ENCODE measurements at regions not wholly inside any gene's neighbourhood (a gene's known extent, or its start where the extent isn't known, plus 50 kb on each side); places are given as distances from the start of the nearest gene placed in this dataset.

DNA sequence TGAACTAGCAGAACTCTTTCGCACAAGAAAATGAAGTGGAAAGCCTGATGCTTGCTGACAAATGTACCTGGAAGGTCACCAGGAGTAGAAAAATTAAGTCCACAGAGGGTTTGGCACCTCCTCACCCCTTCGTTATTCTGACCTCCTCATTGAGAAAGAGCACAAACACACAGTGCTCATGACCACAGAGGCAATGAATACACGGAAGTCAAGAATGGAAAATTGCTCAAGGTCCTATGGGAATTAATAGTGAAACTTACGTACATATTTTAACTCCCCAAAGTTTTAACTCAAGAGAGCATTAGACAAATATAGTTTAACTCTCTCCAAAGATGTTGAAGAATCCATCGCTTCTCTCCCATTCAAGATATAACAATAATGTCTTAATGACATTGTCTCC lies 83.6 kb upstream of the CAMK2D start:
- in situ Hi-C loops (cut with MboI): no loop called here
- DNase-seq (ENCODE audit: low read depth, low spot score): no peak
- no peaks in the 10 kb centered on the region for H4K20me1 ChIP-seq (ENCODE audit: control insufficient read depth, insufficient read depth)
- ChIA-PET CTCF (interaction anchor here (2.0 kb wide), 1 partner anchor 20 kb away, joined by 5 read pairs; no protein-coding TSS in a partner anchor), SMC1A (ENCODE audit: uncharacterized antibody, unreplicated experiment) (interaction anchor here (1.4 kb wide), 1 partner anchor 8 kb away, joined by 6 read pairs; no protein-coding TSS in a partner anchor), POLR2A (no interaction called here), RAD21 (ENCODE audit: unreplicated experiment) (interaction anchor here (2.1 kb wide), 1 partner anchor 8 kb away, joined by 5 read pairs; no protein-coding TSS in a partner anchor)
- H3K4me2 ChIP-seq (ENCODE audit: control insufficient read depth, insufficient read depth): no peak overlapping the region
- ATAC-seq: no peak
- WGBS (ENCODE audit: insufficient coverage, insufficient replicate concordance, low lambda C conversion rate, missing lambda C conversion rate): 45% methylated on average over 5 of the region's 5 CpGs
- FAIRE-seq: no peak
- H3K27ac ChIP-seq (ENCODE audit: control insufficient read depth, insufficient read depth): no peak overlapping the region
- intact Hi-C loops (cut with micrococcal nuclease; ENCODE audit: unreplicated experiment): no loop called here
- no peak overlapping the region for H2AFZ ChIP-seq (ENCODE audit: control insufficient read depth, low read depth, low read length)
- no peak for TF ChIP-seq STAT1 (conservative IDR thresholded peaks at IDR 0.05)
- TF ChIP-seq IRF4 (IDR thresholded peaks at IDR 0.05; ENCODE audit: low read depth, low read length): no peak
- TF ChIP-seq, protein P1, sequence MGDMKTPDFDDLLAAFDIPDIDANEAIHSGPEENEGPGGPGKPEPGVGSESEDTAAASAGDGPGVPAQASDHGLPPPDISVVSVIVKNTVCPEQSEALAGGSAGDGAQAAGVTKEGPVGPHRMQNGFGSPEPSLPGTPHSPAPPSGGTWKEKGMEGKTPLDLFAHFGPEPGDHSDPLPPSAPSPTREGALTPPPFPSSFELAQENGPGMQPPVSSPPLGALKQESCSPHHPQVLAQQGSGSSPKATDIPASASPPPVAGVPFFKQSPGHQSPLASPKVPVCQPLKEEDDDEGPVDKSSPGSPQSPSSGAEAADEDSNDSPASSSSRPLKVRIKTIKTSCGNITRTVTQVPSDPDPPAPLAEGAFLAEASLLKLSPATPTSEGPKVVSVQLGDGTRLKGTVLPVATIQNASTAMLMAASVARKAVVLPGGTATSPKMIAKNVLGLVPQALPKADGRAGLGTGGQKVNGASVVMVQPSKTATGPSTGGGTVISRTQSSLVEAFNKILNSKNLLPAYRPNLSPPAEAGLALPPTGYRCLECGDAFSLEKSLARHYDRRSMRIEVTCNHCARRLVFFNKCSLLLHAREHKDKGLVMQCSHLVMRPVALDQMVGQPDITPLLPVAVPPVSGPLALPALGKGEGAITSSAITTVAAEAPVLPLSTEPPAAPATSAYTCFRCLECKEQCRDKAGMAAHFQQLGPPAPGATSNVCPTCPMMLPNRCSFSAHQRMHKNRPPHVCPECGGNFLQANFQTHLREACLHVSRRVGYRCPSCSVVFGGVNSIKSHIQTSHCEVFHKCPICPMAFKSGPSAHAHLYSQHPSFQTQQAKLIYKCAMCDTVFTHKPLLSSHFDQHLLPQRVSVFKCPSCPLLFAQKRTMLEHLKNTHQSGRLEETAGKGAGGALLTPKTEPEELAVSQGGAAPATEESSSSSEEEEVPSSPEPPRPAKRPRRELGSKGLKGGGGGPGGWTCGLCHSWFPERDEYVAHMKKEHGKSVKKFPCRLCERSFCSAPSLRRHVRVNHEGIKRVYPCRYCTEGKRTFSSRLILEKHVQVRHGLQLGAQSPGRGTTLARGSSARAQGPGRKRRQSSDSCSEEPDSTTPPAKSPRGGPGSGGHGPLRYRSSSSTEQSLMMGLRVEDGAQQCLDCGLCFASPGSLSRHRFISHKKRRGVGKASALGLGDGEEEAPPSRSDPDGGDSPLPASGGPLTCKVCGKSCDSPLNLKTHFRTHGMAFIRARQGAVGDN (IDR thresholded peaks at IDR 0.05): no peak
- TF ChIP-seq SUPT20H (IDR thresholded peaks at IDR 0.05; ENCODE audit: borderline replicate concordance, control insufficient read depth, low read depth, low read length): no peak
- no peak for TF ChIP-seq RFX5 (IDR thresholded peaks at IDR 0.05; ENCODE audit: low read depth, low read length)
- no peak for TF ChIP-seq ZBED1 (IDR thresholded peaks at IDR 0.05; ENCODE audit: borderline replicate concordance)
- no peak for TF ChIP-seq ZNF207 (IDR thresholded peaks at IDR 0.05; ENCODE audit: borderline replicate concordance)
- TF ChIP-seq CEBPB (IDR thresholded peaks at IDR 0.05; ENCODE audit: borderline replicate concordance in 1 of 2, low read depth in 2 of 2, low read length in 2 of 2): no peak
- no peak for TF ChIP-seq SREBF1 (IDR thresholded peaks at IDR 0.05; ENCODE audit: low read length)
- TF ChIP-seq, protein P2, sequence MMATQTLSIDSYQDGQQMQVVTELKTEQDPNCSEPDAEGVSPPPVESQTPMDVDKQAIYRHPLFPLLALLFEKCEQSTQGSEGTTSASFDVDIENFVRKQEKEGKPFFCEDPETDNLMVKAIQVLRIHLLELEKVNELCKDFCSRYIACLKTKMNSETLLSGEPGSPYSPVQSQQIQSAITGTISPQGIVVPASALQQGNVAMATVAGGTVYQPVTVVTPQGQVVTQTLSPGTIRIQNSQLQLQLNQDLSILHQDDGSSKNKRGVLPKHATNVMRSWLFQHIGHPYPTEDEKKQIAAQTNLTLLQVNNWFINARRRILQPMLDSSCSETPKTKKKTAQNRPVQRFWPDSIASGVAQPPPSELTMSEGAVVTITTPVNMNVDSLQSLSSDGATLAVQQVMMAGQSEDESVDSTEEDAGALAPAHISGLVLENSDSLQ (IDR thresholded peaks at IDR 0.05): no peak
- TF ChIP-seq, protein P3, sequence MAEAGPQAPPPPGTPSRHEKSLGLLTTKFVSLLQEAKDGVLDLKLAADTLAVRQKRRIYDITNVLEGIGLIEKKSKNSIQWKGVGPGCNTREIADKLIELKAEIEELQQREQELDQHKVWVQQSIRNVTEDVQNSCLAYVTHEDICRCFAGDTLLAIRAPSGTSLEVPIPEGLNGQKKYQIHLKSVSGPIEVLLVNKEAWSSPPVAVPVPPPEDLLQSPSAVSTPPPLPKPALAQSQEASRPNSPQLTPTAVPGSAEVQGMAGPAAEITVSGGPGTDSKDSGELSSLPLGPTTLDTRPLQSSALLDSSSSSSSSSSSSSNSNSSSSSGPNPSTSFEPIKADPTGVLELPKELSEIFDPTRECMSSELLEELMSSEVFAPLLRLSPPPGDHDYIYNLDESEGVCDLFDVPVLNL (IDR thresholded peaks at IDR 0.05; ENCODE audit: low read depth, low read length): no peak
- TF ChIP-seq ZZZ3 (IDR thresholded peaks at IDR 0.05; ENCODE audit: control insufficient read depth, insufficient read length, low read depth): no peak
- TF ChIP-seq, protein P4, sequence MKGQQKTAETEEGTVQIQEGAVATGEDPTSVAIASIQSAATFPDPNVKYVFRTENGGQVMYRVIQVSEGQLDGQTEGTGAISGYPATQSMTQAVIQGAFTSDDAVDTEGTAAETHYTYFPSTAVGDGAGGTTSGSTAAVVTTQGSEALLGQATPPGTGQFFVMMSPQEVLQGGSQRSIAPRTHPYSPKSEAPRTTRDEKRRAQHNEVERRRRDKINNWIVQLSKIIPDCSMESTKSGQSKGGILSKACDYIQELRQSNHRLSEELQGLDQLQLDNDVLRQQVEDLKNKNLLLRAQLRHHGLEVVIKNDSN (IDR thresholded peaks at IDR 0.05; ENCODE audit: borderline replicate concordance, extremely low read length, insufficient read depth, low read depth, low read length): no peak
- TF ChIP-seq ZNF217 (IDR thresholded peaks at IDR 0.05): no peak
- TF ChIP-seq RAD51 (IDR thresholded peaks at IDR 0.05): no peak
- TF ChIP-seq, protein P5, sequence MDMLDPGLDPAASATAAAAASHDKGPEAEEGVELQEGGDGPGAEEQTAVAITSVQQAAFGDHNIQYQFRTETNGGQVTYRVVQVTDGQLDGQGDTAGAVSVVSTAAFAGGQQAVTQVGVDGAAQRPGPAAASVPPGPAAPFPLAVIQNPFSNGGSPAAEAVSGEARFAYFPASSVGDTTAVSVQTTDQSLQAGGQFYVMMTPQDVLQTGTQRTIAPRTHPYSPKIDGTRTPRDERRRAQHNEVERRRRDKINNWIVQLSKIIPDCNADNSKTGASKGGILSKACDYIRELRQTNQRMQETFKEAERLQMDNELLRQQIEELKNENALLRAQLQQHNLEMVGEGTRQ (IDR thresholded peaks at IDR 0.05; ENCODE audit: borderline replicate concordance, low read depth, low read length): no peak
- no TSS peak for BruUV-seq (replicated peaks)
- H3K9ac ChIP-seq (ENCODE audit: control insufficient read depth, insufficient read depth, low read length): no peak overlapping the region
- H3K9me3 ChIP-seq (replicated peaks; ENCODE audit: control insufficient read depth, insufficient read depth, low read length): peaks cover 2% of the 10 kb centered on the region; the same call in 1 of the 3 replicates
- no peaks in the 10 kb centered on the region for H3K27me3 ChIP-seq (replicated peaks in 1 of 2; ENCODE audit: control insufficient read depth in 2 of 2, insufficient read depth in 2 of 2, low read length in 1 of 2)
- H3K79me2 ChIP-seq (ENCODE audit: control insufficient read depth, insufficient read depth, low read length): no peaks in the 10 kb centered on the region
- H3K4me3 ChIP-seq: no peak overlapping the region
- H3K36me3 ChIP-seq (ENCODE audit: control insufficient read depth in 2 of 2, insufficient read depth in 2 of 2, low read length in 1 of 2): no peaks in the 10 kb centered on the region
- no peaks in the 10 kb centered on the region for H3K4me1 ChIP-seq (ENCODE audit: control insufficient read depth, insufficient read depth, low read length)
